Stimulated activated CD8-positive, alpha-beta memory T cell treated with anti-CD3 and anti-CD28 coated beads, Interleukin-4, amount 100 ng/mL, for 48 hours (primary cell): ENCODE measurements at regions not wholly inside any gene's neighbourhood (a gene's known extent, or its start where the extent isn't known, plus 50 kb on each side); places are given as distances from the start of the nearest gene placed in this dataset.
"Not testable (repeated sequence)": the region's sequence is repeated elsewhere in the genome, so short reads cannot be mapped to it uniquely, and the experiment has no call there.

Source experiments
- DNase-seq: peaks from one replicate; pipeline ENCODE4 v3.0.0-alpha.2; 2020

DNA sequence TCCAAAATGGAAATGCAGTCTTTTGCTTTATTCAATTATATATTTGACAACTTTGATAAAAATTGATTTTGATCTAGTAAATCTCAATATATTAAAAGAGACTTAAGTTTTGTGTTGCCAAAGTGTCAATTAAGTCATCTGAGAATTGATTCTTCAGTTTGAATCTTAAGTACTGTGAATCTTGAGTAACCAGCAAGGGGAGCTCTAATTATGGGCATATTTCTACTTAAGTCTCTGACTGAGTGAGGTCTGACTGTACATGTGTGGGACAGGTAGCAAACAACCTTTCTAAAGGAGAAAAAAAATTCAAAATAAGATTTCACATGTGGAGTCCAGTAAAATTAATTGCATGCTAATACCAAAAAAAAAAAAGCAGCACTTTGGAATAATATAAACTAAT is 503.7 kb upstream of the SLC8A1 start:
- DNase-seq, result no peak

DNA sequence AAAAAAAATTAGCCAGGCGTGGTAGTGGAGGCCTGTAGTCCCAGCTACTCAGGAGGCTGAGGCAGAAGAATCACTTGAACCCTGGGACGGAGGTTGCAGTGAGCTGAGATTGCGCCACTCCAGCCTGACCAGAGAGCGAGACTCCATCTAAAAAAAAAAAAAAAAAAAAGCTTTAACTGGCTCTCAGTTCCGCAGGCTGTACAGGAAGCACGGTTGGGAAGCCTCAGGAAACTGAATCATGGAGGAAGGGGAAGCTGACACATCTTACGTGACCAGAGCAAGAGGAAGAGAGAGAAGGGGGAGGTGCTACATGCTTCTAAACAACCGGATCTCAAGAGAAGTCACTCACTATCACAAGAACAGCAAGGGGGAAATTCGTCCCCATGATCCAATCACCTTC is 505.6 kb upstream of the SLC8A1 start:
- no peak for DNase-seq

DNA sequence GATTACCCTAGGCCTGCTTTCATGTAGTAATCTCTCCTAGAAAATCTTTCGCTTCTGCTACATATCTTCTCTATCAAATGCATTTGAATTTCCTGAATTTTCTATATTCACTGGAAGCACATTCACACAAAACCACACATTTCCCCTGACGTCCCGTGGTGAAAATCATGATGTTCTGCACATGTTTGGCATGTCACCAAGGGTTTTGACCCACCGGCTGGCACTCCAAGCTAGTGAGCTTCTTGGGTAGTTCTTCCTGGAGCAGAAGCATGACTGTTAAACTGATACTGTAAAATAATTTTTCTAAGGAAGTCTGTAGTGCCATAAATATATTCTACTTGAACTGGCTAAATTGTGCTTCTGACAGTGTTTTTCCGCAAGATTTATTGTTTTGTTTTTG is 510.1 kb upstream of the SLC8A1 start:
- DNase-seq, result no peak

DNA sequence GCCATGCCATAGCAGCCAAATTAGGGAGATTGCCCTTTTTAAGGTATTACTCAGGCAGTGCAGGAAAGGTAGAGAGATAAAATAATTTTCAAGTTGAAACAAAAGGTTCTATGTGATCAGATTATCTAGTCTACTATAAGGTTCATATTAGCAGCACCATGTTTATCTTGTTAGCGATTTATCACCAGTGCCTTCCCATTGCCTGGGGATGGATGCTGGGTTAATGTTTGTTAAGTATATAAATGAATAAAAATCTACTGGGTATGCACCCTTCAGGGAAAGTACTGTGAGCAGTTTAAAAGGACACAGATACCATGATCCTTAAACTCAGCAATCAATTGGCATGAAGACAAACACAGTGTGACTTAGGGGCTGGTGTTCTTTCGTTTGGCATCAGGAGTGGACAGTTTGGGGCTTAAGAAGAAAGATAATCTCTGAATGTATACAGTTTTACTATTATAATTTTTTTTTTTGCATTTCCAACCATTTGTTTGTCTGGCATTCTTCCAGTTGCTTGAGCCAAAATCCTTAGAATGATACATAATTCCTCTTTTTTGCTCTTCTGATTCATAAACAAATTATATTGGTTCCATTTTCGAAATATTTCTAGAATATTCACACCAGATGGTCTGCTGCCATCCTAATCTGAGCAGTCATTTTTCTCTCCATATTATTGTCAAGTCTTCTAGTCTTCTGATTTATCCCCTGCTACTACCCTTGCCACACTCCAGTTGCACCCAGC is 512.8 kb upstream of the SLC8A1 start:
- no peak for DNase-seq

DNA sequence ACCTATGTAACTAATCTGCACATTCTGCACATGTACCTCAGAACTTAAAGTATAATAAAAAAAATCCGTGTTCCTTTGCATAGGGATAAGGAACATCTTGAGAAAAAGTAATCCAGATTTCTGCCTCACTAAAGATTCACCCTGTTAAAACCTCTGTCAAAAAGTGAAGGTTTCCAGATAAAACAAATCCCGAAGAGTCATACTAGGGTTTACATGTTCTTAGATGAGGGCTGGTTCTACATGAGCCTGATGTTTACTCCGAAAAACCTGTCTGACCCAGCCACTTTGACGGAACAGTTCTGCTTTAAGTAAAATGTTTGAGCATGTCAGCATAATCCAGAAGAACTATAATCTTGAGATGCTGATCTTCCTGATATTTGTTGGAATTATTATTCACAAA is 515.6 kb upstream of the SLC8A1 start:
- DNase-seq, result no peak

DNA sequence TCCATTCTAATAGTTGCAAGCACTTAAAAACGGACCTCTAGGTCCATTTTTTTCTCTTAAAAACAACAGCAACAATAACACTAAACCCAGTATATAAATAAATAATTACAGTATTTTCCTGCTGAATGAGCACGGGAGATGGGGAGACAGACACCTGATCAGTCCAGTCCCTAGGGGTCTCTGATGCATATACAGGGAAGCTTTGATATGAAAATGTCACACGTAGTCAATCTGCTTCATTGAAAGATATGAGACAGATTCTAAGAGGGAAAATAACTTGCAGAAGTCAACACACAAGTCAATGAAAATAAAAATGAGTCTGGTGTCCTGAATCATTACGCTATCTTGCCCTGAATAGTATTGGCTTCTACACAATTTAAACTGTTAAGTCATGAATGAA is 523.3 kb upstream of the SLC8A1 start:
- DNase-seq, result no peak

DNA sequence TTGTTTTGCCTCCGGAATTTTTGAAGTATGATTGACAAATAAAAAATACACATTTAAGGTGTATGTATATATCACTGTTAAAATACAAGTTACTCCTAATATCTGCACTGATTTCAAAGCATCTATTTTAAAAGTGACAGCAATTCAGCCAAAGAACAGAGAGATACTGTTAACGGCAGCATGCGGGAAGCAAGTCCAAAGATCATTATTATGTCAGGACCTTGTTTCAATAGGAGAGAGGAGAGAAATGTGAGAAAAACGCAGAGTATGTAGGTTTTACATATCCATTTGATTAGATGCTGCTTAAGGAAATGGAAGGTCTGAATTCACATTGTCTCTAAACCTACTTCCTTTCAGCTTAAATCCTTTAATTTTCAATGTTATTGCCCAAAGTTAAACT is 545.5 kb upstream of the SLC8A1 start:
- no peak for DNase-seq

DNA sequence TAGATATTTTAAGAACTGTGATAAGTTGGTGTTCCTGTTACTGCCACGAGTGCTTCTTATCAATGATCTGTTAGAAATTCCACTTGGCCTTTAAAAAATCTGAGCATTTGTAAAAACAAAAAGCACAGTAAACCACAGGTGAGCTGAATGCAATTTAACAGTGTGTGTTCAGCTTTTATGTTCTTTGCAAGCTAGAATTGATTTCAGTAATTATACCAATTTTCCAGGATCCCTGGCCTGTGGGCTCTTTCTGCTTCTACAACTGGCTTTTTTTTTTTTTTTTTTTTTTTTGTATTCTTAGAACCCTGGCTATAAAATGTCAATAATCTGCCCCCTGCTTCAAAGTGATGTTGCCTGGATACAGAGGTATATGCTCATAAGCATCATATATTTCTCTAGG is 548.5 kb upstream of the SLC8A1 start:
- DNase-seq, result no peak

DNA sequence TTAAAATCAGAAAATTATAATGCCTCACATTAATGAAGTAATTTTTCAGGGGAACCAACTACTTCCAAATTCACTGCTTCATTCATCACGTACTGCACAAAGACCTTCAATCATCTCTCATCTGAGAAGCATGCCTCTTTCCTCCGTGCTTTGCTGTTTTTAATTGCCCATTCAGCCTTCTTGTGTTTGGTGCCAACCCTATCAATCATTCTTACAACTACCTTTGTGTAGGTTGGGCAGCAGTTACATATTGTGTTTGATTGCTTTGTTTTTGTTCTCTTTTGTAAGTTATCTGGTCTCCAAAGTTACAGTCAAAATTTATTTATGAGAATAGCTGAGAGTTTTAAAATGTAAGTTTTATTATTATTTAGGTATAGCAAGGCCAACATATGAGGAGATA is 549.0 kb upstream of the SLC8A1 start:
- DNase-seq, result no peak

DNA sequence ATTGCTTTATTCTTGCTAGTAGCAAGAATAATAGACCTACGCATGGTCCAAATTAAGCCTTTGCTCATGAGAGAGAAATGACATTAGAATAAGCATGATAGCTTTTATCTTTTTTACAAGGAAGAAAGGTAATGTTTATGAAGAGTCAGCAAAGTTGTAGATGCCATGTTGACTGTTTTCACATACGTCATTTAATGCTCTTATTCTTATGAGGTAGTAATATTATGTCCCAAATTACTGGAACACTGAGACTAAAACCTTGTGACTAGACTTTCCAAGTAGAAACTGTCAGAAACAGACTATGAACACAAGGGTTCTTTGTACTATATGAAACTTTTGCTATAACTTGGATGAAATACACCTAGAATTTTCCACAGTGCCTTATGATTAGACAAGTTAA is 552.8 kb upstream of the SLC8A1 start:
- no peak for DNase-seq

DNA sequence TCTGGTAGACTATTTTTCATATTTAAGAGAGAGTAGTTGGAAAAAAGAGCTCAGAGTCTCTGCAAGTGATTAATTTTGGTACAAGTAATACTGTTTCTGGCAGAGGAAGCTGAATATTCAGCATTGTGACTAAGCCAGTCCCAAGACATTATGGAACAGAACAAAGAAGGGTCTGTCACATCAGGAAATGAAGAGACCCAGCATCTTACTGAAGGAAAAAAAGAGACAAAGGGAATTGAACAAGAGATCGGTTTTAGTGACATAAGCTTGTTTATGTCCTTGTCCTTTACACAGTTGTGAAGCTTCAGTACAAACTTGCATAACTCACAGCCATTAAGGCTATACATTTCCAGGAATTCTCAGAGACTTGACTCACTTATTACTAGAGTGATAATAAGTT is 568.5 kb upstream of the SLC8A1 start:
- DNase-seq, result no peak

DNA sequence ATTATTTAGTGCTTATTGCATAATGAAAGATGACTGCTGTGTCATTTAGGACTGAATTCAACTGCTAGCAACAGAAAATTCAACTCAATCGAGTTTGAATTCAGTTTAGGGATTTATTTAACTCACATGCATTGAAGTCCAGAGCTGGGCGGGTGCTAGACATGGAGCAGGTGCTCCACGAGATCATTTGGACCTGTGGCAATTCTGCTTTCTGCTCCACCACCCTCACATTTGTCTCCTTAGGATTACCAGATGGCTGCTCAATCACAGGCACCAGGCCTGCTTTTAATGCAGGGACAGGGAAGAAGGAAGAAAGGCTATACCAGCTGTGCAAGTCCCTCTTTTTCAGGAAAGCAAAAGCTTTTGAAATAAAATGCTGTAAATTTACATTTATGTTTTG is 572.9 kb upstream of the SLC8A1 start:
- no peak for DNase-seq

DNA sequence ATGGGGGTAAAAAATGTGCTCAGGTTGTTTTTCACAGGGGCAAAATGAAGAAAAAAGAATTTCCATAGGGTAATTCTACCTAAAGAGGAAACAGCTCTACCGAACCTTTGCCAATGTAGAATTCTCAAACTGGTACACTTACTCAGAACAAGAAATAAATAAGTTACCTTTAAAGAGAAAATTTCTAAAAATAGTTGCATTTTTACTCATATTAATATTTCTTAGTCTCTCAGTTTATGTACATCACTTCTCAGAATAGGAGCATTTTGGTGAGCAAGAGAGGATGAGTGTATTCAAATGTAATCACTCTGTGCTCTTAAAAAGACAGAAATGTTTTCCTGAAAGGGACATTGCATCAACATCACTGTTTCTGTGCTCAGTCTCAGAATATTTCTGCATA is 574.7 kb upstream of the SLC8A1 start:
- no peak for DNase-seq

DNA sequence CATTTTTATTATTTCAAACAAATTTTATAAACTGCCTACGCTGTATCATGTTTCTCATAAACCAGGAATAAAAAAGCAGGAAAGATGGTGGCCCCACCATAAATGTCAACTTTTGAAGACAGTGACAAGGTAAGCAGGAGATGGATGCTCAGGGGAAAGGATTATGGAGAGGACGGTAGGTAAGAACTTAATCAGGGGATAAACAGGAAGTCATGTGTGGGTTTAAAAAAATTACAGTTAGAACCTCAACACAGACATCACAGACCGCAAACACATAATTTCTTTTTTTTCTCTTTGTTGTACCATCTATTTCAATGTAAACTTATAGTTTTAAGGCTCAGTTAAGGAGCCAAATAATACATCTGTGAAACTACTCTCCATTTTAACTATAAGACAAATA is 575.2 kb upstream of the SLC8A1 start:
- DNase-seq, result no peak

DNA sequence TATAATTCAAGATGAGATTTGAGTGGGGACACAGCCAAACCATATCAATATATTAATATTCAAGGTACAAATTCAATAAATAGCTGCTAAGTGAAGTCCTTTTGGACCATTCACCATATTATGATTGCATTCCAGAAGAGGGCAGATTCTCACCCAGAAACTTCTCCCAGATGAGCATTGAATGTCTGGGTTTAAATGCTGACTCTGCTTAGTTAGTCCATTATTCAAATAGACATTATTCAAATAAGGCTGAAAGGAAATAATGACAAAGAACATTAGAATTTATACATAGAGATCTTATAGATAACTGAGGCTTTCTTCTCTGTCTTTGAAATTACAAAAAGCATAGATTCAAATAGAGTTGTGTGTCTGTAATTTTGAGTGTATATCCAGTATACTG is 579.4 kb upstream of the SLC8A1 start:
- DNase-seq, result no peak

DNA sequence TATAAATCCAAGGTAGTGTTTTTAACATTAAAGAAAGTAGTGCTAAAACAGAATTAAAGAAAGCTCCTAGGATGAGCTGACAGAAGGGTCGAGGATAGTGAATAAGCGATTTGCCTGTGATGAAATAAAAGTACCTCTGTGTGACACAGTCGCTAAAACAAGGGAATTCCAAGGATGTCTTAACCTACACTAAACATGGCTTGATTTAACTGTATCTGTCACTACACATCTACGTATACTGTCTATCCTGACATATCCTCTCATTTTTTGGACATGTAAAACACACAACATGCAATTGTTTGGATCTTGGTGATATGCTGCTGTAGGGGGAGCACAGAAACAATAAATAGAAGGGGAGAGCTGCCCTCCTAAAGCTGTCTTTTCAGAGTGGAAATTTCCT is 580.8 kb upstream of the SLC8A1 start:
- DNase-seq, result no peak

DNA sequence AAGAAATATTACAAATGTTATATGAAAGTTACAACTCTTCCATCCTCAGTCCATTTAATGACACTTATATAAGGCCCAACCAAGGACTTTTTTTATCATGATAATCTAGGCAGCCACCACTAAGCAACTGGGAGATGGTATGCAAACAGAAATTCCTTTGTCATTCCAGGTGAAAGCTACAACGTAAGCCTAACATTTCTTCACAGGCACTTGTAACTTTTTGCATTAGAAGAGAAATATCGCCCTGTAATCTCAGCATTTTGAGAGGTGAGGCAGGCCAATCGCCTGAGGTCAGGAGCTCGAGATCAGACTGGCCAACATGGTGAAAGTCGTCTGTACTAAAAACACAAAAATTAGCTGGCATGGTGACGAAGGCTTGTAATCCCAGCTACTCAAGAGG is 581.2 kb upstream of the SLC8A1 start:
- DNase-seq, result no peak

DNA sequence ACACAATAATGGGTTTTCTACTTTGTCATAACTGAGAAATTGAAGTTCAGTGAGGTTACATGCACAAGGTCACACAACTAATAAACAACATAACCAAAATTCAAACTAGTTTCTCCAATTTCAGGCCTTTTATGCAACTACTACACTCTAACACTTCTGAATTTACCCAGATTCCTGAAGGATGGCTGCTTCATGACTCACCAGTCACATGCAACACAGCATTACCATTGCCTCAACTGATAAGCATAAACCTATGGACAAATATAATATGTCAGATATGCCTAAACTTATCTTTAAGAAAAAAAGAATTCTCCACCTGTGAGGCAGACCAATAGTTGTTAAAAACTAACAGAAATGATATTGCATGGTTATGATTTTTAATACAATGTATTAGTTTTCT is 586.5 kb upstream of the SLC8A1 start:
- no peak for DNase-seq

DNA sequence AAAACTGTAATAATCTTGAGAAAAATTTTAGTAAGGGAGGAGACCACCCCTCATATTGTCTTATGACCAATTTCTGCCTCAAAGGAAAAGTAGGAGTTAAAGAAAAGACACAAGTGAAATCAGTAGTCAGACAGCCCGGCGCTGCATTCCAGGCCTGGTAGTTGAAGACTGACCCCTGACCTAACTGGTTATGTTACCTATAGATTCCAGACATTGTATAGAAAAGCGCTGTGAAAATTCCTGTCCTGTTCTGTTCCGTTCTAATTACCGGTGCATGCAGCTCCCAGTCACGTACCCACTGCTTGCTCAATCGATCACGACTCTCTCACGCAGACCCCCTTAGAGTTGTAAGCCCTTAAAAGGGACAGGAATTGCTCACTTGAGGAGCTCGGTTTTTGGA is 587.9 kb upstream of the SLC8A1 start:
- DNase-seq, result not testable (repeated sequence)

DNA sequence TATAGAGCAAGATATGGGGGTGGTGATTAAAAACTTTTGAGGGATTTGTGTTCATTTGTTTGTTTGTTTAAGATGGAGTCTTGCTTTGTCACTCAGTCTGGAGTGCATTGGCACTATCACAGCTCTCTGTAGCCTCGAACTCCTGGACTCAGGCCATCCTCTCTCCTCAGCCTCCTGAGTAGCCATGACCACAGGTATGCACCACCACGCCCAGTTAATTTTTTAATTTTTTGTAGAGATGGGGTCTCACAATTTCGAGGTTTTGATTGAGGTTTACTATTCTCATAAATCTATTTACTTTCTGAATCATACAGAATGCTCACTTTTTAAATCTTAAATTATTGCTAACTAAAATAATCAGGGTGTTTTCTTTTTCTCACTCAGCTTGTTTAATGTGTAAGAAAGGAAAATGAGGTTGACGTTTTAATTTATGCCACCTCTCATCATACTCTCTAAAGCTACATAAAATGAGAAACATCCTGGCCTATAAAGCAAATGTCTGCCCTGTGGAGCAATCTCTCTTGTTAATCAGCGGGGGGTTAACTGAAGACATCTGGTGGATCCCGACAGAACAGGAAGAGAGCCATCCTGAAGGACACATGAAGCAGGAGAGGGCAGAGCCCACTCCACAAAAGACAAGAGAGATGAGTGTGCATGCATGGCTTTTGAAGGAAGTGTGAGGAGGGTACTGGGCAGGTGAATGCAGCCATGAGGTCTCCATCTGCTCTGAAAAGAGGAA is 589.1 kb upstream of the SLC8A1 start:
- DNase-seq, result no peak

DNA sequence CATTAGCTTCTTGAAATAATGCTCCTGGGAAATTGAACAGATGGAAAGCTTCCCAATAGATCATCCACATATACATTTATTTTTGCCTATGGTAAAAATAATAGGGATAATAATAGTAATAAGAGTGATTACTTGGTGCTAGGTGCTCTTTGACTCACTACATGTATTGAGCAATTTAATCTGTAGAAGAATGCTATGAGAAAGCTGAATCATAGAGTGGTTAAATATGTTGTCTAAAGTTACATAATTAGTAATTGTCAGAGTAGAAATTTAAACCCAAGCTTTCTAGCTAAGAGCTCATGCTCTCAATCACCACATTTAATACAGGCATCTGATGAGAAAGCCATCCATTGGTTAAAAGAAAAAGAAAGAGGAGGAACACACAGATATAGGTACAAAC is 590.5 kb upstream of the SLC8A1 start:
- DNase-seq, result no peak

DNA sequence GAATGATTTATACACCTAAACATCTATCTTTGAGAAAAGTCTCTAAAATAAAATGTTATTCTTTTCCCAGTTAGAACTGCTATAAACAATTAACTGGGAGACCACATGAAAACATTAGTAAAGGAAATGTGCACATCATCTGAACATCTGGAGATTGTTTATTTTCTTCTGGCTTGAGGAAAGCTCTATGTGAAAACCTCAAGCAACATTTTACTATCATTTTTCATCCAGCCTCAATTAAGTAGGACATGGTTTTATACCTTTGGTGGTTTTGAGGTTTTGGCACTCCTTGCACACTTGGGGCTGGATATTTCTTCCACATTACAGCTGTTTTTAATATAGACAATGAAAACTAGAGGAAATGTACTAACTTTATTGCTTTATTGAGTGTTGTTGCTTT is 609.5 kb upstream of the SLC8A1 start:
- DNase-seq, result no peak

DNA sequence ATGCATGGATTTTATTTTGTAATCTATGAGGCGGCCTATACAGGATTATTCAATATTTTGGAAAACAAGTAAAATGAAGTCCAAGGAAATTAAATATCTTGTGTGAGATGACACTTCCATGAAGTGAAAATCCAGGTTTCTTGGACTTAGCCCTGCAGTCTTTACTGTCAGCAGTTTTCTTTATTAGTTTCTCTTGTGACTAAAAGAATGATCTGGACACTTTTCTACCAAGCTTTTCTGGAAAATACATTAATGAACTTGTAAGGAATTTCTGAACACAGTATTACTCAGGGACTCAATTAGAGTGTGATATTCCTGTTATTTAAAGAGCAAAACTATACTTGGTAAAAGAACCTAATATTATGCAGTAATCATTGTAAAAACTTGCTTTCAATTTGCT is 610.4 kb upstream of the SLC8A1 start:
- DNase-seq, result no peak

DNA sequence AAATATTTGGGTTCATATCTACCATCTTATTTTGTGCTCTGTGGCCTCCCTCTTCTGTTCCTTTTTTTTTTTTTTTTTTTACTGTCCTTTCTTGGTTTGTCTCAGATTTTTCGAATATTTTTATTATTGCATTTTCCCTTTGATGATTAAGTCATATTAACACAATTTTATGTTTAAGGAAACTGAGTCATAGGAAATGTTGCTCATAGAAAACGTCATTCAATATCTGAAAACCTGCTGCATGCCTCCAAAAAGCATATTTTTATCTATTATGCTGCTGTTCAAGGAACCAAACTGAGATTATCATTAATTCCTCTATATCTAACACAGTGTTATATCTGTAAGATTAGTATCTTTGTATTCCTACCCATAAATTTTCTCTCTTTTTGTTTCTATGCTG is 614.3 kb upstream of the SLC8A1 start:
- no peak for DNase-seq

DNA sequence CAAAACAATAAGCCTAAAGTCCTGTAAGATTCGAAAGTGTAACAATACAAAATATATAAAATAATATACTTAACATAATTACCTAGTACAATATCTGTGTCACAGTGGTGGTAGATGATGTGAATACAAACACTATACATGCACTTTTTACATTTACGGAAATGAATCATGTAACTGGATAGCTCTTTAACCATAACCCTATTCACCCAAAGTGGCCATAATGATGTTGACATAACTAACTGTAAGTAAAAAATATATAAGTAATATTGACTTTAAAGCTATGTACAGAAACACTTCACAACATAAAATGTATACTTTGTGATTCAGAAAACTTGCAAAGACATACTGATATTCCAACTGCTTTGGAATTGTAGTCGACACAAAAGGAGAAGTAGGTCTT is 616.9 kb upstream of the SLC8A1 start:
- DNase-seq, result no peak
